NCI-H82 (cell line): ENCODE measurements at regions not wholly inside any gene's neighbourhood (a gene's known extent, or its start where the extent isn't known, plus 50 kb on each side); places are given as distances from the start of the nearest gene placed in this dataset.

Experiments used
- DNase-seq: peaks from one replicate; lab custom pipeline; 2025; lab: John Stamatoyannopoulos, UW

DNA sequence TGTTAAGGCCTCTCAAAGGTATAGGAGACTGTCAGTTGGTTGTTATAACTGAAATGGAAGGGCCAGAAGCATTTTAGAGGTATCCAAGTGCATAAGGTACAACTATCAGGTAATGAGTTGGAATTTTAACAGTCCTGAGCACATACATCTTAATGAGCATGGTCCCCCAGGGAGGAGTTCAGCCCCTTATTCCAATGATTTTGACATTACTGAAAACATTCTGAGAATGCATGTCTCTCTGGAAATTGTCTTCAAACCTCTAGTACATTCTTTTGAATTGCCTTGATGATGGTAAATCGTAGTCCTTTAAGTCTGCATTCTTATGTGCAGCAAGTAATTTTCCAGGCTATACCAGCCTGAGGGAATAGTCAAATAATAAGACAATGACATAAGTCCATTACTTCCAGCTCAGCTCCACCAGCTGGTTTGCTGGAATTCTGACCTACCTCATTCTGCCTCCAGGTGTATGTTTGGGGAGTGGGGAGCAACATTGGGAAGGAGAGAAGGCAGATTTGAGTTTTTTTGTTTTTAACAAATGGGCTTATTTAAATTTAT lies 239.2 kb downstream of the MSRB3 start:
- DNase-seq = no peak

DNA sequence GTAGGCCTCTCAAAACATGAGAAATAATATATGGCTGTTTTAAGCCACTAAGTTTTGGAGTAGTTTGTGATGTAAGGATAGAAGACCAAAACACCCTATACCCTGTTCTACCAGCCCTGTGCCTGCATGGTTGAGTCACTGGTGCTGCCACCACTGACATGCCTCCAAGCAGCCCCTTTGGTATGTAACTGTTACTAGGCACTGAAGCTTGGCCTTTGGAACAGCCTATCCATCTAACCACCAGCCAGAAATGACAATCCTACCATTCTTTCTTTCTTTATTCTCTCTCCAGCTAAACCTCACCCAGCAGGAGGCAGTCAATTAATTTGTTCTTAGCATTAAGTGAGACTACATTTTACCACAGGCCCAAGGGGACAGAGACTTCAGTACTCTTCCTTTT lies 240.3 kb downstream of the MSRB3 start:
- DNase-seq = no peak

DNA sequence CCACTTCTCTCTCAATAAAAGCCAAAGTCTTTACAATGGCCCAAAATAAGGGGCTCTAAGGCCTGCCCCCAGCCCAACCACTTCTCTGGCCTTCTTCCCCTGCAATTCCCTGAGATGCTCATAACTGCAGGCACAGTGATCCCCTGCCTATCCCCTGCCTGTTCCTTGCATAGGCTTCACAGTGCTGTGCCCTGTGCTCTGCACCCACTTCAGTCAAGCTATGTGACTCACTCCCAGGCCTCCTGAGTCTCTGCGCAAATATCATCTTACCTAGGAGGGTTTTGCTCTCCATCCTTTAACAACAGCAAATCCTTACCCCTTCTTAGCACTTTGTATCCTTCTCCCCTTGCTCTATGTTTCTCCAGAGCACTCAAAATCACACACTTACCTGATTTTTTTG lies 242.2 kb downstream of the MSRB3 start:
- DNase-seq = no peak

DNA sequence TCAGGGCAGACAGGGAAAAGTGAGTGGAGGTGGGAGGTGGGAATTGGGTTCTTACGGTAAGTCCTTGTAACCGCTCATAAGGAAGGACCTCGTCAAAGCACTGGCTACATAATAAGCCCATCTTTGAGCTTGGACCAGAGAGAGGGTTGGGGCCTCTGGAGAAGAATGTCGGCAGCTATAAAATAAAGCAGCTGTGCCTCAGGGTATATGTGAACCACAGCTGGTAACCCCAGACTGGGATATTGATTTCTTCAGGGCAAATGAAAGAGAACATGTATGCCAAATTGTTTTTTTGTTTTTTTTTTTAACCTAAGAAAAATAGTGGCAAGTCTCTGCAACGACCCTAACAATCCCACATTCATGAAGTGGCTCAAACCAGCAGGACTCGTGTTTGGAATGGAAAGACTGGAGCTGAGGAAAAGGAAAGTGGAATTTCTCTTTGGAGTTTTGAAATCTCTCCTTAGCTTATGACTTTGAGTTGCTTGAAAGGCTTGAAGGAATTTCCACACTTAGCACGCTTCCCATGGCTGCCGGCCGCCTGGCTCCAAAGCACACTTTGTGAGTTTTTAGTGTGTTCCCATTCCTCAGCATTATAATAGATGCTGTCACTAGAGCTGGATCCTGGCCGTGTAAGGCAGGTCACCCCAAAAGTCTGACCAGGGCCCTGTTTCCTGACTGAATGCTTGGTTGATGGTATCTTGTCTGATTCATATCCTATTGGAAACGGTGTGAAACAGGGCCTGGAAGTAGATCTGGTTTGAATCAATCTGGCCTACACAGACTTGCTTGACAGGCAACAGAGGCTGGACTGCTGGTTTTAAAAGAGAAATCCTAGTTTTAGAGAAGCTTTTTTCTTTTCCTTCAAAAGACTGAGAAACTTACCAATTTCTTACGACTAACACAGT lies 244.7 kb downstream of the MSRB3 start:
- DNase-seq = no peak

DNA sequence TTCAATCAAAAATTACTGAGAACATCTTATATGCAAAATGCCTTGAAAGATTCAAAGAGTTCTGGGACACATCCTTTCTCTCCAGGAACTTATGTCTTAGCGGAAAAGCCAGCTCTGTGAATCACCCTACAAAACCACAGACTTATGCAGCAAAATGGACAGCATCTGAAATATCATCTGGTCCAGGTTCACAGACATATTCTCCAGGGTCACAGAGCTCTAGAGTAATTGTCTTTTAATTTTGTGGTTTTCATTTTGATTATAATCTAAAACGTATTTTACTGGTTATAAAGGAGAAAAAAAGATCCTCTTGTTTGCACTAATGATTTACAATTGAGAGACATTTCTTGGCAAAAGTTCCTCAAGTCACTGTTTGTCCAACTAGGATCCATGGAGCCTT lies 246.2 kb downstream of the MSRB3 start:
- DNase-seq = no peak

DNA sequence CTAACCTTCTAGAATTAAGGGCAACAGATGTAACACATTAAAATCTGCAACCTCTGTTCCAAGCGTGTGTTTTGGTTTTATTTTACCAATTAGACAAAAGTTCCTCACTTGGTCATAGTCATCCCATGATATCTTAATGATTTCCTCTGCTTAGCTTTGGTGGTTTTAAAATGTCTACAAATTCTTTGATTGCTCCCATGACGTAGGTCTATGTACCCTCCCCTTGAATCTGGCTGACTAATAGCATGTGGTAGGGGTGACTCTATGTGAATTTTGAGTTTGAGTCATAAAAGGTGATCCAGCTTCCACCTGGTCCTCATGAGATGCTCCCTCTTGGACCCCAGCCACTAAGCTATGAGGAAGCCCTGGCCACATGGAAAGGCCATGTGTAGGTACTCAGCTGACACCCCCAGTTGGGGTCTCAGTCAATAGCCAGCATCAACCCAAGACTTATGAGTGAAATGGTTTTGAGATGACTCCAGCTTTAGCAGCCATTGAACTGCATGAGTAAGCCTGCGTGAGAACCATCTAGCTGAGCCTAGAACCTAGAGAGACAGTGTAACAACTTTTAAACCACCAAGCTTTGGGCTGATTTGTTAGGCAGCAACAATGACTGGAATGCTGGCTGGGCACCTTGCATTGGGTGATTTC lies 247.1 kb downstream of the MSRB3 start:
- DNase-seq = no peak

DNA sequence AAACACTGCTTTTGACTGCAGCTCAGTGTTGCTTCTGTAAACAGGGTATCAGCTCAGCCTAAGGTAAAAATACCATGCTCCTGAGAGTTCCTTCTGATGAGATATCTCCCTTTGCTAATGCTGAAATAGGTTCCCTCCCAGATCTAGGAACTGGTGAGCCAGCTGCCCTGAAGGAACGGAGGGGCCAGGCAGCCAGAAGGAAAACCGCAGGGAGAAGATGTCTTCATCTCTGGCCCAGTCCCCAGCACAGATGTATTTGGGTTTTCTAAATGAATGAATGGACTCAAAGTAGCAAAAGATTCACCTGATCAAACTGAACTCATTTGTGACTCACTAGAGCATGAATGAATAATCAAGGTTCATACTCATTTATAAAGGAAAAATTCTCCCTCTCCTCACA lies 247.8 kb downstream of the MSRB3 start:
- DNase-seq = no peak

DNA sequence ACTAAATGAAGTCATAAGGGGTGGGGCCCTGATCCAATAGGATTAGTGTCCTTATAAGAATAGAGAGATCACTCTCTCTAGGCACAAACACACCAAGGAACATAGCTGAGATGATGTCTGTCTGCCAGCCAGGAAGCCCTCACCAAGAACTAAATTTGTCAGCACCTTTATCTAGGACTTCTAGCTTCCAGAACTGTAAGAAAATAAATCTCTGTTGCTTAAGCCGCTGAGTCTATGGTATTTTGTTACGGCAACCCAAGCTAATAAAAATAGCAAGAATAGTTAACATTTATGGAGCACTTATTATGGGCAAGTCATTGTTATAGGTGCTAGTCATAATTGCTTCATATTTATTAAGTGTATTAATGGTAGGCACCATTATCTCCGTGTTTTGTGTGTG lies 249.6 kb downstream of the MSRB3 start:
- DNase-seq = no peak

DNA sequence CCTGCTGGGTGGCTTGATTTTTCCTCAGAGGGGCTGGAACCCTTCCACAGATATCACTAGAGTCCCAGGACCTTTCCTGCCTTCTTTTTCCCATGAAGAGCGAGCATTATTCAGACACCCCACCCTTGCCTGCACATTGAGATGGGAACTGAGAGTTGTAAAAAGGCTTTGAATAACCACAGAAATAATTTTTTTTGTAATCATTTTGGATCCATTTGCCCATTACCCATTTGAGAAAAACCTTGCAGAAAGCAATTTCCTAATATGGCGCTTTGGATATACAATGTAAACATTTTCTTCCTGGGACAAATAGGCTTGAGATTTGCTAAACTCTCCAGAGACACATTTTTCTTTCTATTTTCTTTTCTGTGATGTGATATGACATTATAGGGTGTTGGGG lies 250.6 kb downstream of the MSRB3 start:
- no peak for DNase-seq

DNA sequence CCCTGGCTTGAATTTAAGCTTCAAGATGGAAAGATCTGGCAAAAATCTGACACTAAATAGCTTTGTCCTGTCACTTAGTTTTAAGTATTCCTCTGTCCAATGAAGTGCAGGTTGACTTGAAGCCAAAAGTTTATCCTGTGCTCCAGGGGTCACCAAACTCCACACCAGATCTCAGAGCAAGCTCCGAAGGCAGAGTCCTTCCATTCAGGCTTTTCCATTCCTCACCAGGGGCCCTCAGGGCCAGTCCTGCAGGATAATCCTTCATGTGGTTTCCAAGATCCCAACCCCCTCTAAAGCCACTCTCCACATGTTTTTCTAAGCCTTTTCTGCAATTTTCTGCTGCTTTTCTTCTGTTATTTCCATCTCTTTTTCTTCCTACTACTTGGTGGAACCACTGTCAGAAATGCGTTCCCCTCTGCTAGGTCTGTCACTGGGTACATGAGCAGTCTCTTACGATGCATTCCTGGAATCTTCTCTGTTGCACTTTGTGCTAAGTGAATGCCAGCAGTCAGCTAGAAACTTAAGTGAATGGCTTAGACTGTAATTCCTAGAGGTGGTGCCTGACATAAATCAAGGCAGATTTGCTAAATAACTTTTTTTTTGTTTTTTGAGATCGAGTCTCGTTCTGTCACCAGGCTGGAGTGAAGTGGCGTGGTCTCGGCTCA lies 251.4 kb downstream of the MSRB3 start:
- no peak for DNase-seq

DNA sequence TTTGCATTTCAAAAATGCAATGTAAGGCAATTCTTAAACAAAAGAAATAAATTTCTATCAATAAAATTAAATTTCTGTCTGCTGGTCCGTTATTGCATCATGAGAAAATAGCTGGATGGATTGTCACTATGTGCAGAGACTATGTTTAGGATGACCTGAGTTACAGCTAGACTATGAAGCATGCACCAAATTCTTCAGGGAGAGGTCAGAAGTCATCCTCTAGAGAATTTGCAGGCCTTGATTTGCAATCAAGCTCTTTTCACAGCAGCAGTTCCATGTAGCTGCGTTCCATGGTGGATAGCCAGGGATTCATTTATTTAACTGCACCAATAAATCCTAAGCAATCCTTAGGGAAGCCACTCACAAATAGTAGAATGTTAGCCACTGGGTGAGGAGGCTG lies 253.7 kb downstream of the MSRB3 start:
- no peak for DNase-seq

DNA sequence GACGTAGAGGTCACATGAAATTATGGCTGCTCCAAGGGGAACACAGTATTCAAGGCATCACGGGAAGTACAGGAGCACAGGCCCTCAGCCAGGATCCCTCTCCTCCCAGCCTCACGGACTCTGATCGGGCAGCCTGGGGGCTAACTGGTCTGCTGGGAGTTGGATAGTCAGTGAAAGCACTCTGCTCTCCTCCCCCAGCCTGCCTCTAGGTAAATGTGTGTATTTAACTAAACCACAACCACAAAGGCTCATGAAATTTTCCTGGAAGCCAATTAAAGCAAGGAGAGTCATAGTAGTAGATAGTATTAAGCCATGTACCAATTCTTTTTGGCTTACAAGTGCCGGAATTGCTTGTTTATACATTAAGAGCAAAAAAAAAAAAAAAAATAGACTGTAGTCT lies 254.3 kb downstream of the MSRB3 start:
- no peak for DNase-seq

DNA sequence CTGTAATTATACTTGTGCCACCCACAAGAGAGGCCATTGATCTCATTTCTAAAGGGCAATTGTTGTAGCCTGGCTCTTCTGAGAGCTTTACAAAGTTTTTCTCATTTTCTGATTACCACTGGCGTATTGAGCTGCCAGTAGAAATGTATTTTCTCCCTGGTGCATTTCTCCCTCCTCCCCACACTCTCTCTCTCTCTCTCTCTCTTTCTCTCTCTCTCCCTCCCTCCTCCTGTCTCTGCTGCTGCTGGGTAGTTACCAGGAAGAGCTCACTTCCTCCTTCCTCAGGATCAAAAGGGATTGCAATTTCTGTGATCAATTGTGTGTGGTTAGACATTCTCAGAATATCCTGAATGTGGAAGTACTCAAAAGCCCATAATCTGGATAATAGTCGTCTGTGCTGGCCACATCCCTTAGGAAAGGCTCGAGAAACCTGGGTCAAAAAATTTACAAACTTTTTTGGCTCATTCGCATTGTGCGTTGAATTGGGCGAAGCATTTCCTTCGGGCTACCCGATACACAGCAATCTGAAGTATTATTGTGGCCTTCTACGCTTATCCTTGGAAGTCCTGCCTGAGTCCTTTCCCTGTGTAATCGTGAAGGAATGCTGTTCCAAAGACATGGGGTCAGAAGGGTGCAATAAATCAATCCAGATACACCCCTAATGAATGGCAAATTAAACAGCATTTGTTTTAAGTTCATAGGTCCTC lies 254.8 kb downstream of the MSRB3 start:
- DNase-seq = no peak

DNA sequence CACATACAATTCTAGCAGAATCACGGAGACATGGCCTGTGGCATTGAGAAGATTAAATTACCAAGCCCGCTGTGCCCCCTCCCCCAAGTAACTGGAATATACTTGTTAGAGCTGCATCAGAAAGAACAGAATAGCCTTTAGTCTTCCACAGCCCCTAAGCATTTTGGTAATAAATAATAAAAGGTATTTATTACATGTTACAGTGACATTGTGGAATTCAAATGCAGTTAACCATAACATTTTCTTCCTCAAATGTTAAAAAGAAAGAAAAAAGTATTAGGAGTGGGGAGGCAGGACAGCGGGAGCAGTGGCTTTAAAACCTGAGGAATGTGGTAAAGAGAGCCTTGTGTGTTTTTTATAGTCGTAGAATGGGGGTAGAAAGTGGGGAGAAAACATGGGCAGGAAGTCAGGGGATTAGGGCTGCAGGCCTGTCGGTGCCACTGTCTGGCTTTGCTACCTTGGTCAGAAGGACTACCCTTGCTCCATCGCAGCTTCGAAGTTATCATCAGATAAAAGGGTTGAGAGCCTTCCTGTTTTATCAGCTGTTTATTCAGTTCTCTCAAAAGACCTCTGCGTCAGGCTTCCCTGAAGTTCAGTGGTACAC lies 255.9 kb downstream of the MSRB3 start:
- DNase-seq = no peak

DNA sequence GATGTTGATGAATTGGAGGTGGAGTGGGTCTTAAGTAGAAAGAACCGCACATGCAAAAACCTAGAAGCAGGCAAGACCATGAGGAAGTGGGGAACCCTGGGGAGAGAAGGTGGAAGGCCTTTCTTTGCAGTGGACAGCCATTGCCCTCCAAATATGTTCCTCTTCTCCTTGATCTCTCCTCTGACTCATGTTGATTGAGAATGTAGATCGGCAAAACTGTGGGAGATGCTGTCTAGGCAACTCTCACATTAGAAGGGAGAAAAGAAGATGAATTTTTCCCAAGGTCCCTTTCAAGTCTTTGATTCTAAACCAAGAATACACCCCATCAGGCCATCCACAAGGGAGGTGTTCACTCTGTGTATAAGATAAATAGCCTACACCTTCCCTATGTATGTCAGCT lies 257.5 kb downstream of the MSRB3 start:
- DNase-seq = no peak

DNA sequence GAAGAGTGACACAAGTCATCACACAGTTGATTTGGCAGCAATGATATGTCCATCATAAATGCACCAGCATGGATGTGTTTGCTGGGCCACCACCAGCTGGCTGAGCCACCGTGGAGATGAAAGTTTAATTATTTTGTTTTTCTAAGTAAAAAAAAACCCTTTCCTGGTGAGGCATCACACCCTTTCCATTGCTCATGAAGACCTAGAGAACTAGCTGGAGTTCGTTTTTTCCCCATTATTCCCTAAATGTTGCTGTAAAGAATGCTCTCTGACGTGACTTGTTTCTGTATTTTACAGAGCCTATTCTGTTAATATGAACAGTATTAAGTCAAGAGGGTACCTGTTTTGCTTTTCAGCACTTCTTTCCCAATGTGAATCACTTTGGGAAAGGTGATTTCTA lies 257.9 kb downstream of the MSRB3 start:
- no peak for DNase-seq

DNA sequence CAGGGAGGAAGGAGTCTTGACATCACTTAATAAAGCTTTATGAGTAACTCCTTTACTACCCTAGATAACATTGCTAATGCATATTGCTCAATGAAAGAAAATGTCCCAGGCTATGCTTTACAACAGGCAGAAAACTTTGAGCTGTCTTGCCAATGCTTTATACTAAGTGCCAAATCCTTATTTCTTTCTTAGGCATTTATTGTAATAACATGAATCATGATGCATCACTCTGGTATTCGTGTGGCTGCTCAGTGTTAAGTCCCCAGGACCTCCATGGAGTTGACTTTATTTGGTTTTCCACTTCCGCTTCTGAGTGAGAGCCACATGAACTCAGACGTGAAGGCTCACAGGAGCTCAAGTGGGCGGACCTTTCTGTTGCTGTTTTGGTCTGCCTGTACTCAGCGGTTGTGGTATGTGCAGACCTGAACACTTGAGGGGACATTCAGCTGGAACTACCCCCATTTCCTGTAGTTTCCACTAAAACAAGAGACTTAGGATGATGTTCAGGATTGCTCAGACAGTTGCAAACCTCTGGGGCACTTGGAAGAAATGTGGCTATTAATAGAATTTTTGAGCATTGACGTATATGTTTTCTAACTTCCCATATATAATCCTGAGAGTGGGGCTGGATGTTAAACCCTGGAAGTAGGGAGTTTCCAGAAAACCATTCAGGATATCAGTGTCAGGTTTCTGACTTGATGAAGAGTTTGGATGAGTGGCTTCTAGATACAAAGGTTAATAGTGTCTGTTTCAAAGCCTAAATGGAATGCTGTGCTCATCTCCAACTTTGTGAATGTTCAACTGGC lies 258.6 kb downstream of the MSRB3 start:
- no peak for DNase-seq

DNA sequence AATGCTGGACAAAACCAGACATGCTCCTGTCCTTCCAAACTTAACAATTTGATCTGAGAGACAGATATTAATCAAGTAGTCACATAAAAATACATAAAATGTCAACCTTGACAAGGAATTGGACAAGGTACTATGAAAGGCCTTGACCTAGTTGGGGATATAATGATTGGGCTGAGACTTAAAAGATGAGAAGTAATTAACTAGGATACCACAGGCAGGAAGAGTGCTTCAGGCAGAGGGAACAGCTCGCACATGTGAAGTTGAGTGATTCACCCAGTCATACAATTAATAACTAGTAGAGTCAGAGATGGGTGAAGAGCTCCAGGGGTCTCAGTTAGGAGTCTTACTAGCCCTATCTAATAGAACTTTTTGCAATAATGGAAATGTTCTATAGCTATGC lies 259.5 kb downstream of the MSRB3 start:
- no peak for DNase-seq

DNA sequence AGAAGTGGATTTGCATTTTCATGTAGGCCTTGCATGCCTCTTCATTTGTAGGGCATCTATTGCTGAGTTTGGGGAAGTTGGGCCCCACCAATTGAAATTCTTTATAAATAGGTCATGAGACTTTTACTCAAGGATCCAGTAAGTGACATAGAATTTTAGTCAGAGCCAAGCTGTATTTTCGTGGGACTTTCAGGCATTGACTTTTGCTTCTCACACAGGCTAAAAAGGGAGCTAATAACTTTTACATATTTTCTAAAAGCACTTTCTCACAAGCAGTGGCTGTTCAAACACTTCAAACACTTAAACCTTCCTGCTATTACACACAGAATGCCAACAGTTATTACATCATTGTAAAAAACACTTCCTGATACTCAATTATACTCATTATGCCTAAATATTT lies 260.5 kb downstream of the MSRB3 start:
- DNase-seq = no peak

DNA sequence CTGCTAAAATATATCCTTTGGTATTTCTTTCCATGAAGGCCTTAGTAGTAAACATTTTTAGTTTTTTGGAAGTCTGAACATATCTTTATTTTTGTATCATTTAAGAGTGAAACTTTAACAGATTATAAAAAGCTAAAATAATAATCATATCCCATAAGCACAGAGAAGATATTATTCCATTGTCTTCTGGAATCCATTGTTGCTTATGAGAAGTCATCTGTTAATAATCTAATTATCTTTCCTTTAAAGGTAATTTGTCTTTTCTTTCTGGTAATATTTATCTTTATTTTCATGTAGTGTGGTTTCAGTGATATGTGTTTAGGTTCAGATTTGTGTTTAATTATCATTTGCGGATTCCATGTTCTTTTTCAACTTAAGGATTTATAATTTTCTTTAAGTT lies 261.7 kb downstream of the MSRB3 start:
- no peak for DNase-seq

DNA sequence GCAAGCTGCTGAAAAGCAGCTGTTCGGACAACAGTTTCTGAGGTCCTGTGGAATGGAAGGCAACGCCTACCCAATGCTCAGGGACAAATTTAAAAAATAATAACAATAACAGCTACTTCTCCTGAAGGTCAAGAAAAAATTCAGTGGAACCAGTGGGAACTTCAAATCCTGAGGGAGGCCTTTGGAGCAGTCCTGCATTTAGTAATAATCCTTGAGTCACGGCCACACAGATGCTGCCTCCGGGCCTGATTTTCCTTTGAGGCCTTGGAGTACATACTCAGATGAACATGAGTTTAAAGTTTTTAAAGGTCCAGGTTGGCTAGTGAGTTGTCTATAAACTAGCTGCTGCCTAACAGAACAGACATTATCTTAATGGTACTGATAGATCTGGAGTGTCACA lies 268.0 kb downstream of the MSRB3 start:
- DNase-seq = no peak
